Glutamatergic neuron (in vitro differentiated cells): ENCODE measurements at regions not wholly inside any gene's neighbourhood (a gene's known extent, or its start where the extent isn't known, plus 50 kb on each side); places are given as distances from the start of the nearest gene placed in this dataset. TPM values are rescaled to one million over a fixed set of nuclear protein-coding genes. Genes with fewer than 3 reads are reported as not detected.

Experiments
- DNase-seq: peaks from one replicate; pipeline ENCODE4 v3.0.0; 2022
- H3K27ac Mint-ChIP-seq: one replicate; pipeline ENCODE4 v1.8.0; 2020; ENCODE audit warnings: mild to moderate bottlenecking, mixed read lengths, inconsistent platforms; ENCODE audit not compliant: unreplicated experiment
- H3K27me3 Mint-ChIP-seq: one replicate; pipeline ENCODE4 v1.8.0; 2020; ENCODE audit warnings: mild to moderate bottlenecking, moderate library complexity, mixed read lengths, inconsistent platforms; ENCODE audit not compliant: unreplicated experiment
- H3K36me3 Mint-ChIP-seq: one replicate; pipeline ENCODE4 v1.8.0; 2020; ENCODE audit warnings: mild to moderate bottlenecking, mixed read lengths, inconsistent platforms; ENCODE audit not compliant: unreplicated experiment
- H3K4me1 Mint-ChIP-seq: one replicate; pipeline ENCODE4 v1.8.0; 2020; ENCODE audit warnings: mild to moderate bottlenecking, low read depth, mixed read lengths, inconsistent platforms; ENCODE audit not compliant: unreplicated experiment
- H3K4me3 Mint-ChIP-seq: one replicate; pipeline ENCODE4 v1.8.0; 2020; ENCODE audit warnings: mild to moderate bottlenecking, mixed read lengths, inconsistent platforms; ENCODE audit not compliant: unreplicated experiment
- H3K9me3 Mint-ChIP-seq: one replicate; pipeline ENCODE4 v1.8.0; 2020; ENCODE audit warnings: mild to moderate bottlenecking, moderate library complexity, mixed read lengths, inconsistent platforms; ENCODE audit not compliant: unreplicated experiment
- microRNA-seq: library from miRNA; unstranded; fragments of <30 nt; microRNA quantifications from one replicate; pipeline ENCODE4, GENCODE V29; 2020; ENCODE audit not compliant: unreplicated experiment
- TF ChIP-seq, protein P1 (sequence below): fragments of 200-600 bp; sonication (generic); IDR thresholded peaks from one replicate; pipeline ENCODE4 v1.5.0; 2021; ENCODE audit not compliant: partially characterized antibody, unreplicated experiment

DNA sequence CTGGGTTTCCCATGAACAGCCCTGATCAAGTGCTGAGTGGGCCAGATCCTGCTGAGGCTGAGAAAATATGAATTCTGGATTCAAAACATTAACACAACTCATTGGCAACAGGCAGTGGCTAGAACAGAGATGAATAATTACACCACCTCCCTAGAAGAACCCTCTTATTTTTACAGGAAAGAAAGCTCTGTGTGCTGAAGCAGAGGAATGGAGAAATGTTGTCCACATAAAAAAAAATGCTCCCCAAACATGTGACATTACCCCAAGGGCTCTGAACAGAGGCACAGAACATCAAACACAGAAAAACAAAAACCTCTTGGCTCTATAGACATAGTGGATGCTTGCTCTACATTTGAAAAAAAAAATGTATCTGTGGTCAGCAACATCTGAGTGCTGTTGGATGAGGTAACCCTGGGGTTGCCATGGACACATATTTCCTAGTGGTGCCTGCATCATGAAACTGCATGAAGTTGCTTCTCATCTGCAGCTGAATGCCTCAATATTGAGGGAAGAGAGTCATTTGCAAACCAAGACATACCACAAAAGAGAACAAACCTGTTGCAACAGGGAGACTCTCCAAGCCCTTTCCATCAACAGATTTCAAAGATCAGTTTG lies 98.8 kb downstream of the SNX19 start:
- DNase-seq: no peak
- no peaks in the 10 kb centered on the region for H3K9me3 Mint-ChIP-seq
- no peaks in the 10 kb centered on the region for H3K27me3 Mint-ChIP-seq
- TF ChIP-seq, protein P1, sequence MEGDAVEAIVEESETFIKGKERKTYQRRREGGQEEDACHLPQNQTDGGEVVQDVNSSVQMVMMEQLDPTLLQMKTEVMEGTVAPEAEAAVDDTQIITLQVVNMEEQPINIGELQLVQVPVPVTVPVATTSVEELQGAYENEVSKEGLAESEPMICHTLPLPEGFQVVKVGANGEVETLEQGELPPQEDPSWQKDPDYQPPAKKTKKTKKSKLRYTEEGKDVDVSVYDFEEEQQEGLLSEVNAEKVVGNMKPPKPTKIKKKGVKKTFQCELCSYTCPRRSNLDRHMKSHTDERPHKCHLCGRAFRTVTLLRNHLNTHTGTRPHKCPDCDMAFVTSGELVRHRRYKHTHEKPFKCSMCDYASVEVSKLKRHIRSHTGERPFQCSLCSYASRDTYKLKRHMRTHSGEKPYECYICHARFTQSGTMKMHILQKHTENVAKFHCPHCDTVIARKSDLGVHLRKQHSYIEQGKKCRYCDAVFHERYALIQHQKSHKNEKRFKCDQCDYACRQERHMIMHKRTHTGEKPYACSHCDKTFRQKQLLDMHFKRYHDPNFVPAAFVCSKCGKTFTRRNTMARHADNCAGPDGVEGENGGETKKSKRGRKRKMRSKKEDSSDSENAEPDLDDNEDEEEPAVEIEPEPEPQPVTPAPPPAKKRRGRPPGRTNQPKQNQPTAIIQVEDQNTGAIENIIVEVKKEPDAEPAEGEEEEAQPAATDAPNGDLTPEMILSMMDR: no peak
- H3K4me3 Mint-ChIP-seq: no peak overlapping the region
- no peak overlapping the region for H3K27ac Mint-ChIP-seq
- H3K4me1 Mint-ChIP-seq: no peaks in the 10 kb centered on the region
- no peaks in the 10 kb centered on the region for H3K36me3 Mint-ChIP-seq

DNA sequence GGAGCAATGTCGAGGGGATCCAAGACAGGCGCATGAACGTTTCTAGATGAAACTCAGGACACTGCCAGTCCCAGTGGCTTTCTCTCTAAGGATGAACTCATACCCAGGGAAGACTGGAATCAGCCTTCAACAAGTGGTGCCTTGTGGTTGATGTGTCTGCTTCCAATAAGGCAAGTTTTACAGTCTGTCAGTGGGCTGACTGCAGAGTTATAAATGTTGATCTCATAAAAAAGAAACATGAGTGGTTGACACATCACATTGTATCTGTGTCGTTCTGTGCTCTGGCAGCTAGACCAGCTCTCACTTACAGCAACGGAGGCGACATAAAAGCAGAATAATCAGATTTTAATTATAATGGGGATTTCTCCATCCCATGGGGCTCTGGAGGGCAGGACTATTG lies 96.7 kb downstream of the SNX19 start:
- Mint-ChIP-seq H3K36me3 (no peaks in the 10 kb centered on the region), H3K4me1 (no peaks in the 10 kb centered on the region), H3K9me3 (no peaks in the 10 kb centered on the region), H3K27ac (no peak overlapping the region), H3K27me3 (no peaks in the 10 kb centered on the region), H3K4me3 (no peak overlapping the region)
- no peak for DNase-seq
- TF ChIP-seq, protein P1: no peak

Small RNAs in the stretch of these regions (microRNA-seq; reads per million reads assigned to microRNA genes)
- gene MIR8052: not detected
